Upper lobe of left lung (tissue), 6 donors: ENCODE measurements at regions not wholly inside any gene's neighbourhood (a gene's known extent, or its start where the extent isn't known, plus 50 kb on each side); places are given as distances from the start of the nearest gene placed in this dataset.

Experiments used
- ATAC-seq, 2 donors: fragments of 200-7000 bp; cut with Tn5 transposase; one replicate each; pipeline ENCODE4 v1.9.1; 2022; ENCODE audit warnings: mild to moderate bottlenecking in 2 of 2, moderate library complexity in 2 of 2; ENCODE audit not compliant: low FRiP score in 2 of 2
- DNase-seq, 2 donors: peaks; one replicate each; pipeline ENCODE4 v3.0.0-alpha.2; 2019 to 2020
- H3K27ac ChIP-seq, 4 donors: fragments of 200-600 bp; sonication (generic); one replicate each; pipeline ENCODE4 v1.5.1; 2016 to 2019
- H3K27me3 ChIP-seq, 4 donors: fragments of 200-600 bp; sonication (generic); one replicate each; pipeline ENCODE4 v1.5.1; 2017 to 2019
- H3K36me3 ChIP-seq, 4 donors: fragments of 200-600 bp; sonication (generic); one replicate each; pipeline ENCODE4 v1.5.1; 2016 to 2019
- H3K4me1 ChIP-seq, 4 donors: fragments of 200-600 bp; sonication (generic); one replicate each; pipeline ENCODE4 v1.5.1; 2018 to 2019
- H3K4me3 ChIP-seq, 4 donors: fragments of 200-600 bp; sonication (generic); one replicate each; pipeline ENCODE4 v1.5.1; 2017 to 2019; ENCODE audit warnings: mild to moderate bottlenecking in 2 of 4, moderate library complexity in 1 of 4
- H3K9me3 ChIP-seq, 4 donors: fragments of 200-600 bp; sonication (generic); one replicate each; pipeline ENCODE4 v1.5.1; 2018 to 2019
- EP300 ChIP-seq, 4 donors: sonication (generic); formaldehyde crosslinking; IDR thresholded peaks; one replicate each; pipeline ENCODE4 v1.5.1; 2017; ENCODE audit warnings: antibody characterized with exemption in 4 of 4, control low read depth in 2 of 4
- POLR2A ChIP-seq, 4 donors: fragments of 450-650 bp; IDR thresholded peaks; one replicate each; pipeline ENCODE4 v1.5.1; 2016 to 2017; ENCODE audit warnings: antibody characterized with exemption in 4 of 4, mild to moderate bottlenecking in 2 of 4
- POLR2AphosphoS5 ChIP-seq, 2 donors: sonication (generic); formaldehyde crosslinking; IDR thresholded peaks; one replicate each; pipeline ENCODE4 v1.5.1; 2017; ENCODE audit warnings: antibody characterized with exemption in 2 of 2
- WGBS, 2 donors: methylation state at CpG; one replicate each; pipeline ENCODE4 v1.1.5; 2017 to 2018; 5-methylcytosine and 5-hydroxymethylcytosine counted together
- TF ChIP-seq, protein P1 (sequence below), 6 experiments: fragments of 450-650 bp in 4 of 6; fragments of 200-600 bp in 2 of 6; sonication (generic) in 2 of 6; IDR thresholded peaks; one replicate each; pipeline ENCODE4 v1.5.1; 2016 to 2019; ENCODE audit warnings: antibody characterized with exemption in 6 of 6
- donor health status: DM: no; HTN: no; CAD: no; lungs with moderate emphysema.
- donor health status: DM: no; HTN: yes; CAD: no; lungs with severe emphysema.

DNA sequence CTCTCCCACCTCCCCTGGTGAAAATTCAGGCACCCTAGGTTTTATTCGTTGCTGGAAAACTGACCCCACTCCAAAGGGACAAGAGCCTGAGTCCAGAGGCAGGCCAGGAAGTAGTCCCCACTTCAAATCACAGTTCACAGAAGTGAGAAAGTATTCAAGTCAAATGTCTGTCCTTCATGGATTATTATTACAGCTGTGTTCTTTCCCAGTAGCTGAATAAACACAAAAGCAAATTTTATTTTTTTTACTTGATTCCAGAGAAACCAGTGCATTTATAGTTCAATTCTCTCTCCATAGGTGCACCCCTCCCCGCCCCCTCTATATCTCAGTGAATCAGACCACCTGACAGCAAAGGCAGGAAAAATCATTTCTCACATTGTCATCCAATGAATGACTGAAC, 113.8 kb upstream of the COL1A2 start:
- DNase-seq (no peak), ATAC-seq (no peak)
- Histone ChIP-seq H3K9me3 (no peaks in the 10 kb centered on the region), H3K4me3 (no peak overlapping the region), H3K27ac (no peak overlapping the region), H3K27me3 (no peaks in the 10 kb centered on the region), H3K36me3 (no peaks in the 10 kb centered on the region), H3K4me1 (no peaks in the 10 kb centered on the region)
- TF ChIP-seq, protein P1, sequence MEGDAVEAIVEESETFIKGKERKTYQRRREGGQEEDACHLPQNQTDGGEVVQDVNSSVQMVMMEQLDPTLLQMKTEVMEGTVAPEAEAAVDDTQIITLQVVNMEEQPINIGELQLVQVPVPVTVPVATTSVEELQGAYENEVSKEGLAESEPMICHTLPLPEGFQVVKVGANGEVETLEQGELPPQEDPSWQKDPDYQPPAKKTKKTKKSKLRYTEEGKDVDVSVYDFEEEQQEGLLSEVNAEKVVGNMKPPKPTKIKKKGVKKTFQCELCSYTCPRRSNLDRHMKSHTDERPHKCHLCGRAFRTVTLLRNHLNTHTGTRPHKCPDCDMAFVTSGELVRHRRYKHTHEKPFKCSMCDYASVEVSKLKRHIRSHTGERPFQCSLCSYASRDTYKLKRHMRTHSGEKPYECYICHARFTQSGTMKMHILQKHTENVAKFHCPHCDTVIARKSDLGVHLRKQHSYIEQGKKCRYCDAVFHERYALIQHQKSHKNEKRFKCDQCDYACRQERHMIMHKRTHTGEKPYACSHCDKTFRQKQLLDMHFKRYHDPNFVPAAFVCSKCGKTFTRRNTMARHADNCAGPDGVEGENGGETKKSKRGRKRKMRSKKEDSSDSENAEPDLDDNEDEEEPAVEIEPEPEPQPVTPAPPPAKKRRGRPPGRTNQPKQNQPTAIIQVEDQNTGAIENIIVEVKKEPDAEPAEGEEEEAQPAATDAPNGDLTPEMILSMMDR (IDR thresholded peaks at IDR 0.05) = no peak
- TF ChIP-seq EP300 (IDR thresholded peaks at IDR 0.05) (no peak), POLR2A (IDR thresholded peaks at IDR 0.05) (no peak), POLR2AphosphoS5 (IDR thresholded peaks at IDR 0.05) (no peak)
- 37 to 41% methylated on average over 2 of the region's 2 CpGs for WGBS, 2 donors

DNA sequence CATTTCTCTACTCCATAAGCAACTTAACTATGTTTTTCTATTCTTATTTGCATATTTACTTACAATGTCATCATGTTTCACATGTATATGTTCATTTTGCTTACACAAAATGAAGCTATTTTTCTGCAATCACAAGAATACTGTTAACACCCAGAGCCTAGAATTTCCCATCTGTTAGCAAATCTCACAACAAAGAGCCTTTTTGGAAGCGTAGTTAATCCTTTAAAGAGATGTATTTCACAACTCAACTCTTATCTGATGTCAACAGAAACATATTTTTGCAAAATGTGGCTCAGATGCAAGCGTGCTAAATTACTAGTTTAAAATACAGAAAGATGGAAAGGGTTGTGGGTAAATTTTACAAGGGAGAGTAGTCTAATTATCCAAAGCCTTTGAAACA, 110.6 kb upstream of the COL1A2 start:
- TF ChIP-seq EP300 (IDR thresholded peaks at IDR 0.05) (no peak), POLR2A (IDR thresholded peaks at IDR 0.05) (no peak), POLR2AphosphoS5 (IDR thresholded peaks at IDR 0.05) (no peak)
- TF ChIP-seq, protein P1 (IDR thresholded peaks at IDR 0.05) = no peak
- H3K4me3 ChIP-seq = no peak overlapping the region
- no peak overlapping the region for H3K27ac ChIP-seq
- ATAC-seq = no peak
- 41 to 48% methylated on average over 2 of the region's 2 CpGs for WGBS, 2 donors
- no peaks in the 10 kb centered on the region for H3K9me3 ChIP-seq
- no peaks in the 10 kb centered on the region for H3K27me3 ChIP-seq
- H3K36me3 ChIP-seq = no peaks in the 10 kb centered on the region
- DNase-seq = no peak
- no peaks in the 10 kb centered on the region for H3K4me1 ChIP-seq

DNA sequence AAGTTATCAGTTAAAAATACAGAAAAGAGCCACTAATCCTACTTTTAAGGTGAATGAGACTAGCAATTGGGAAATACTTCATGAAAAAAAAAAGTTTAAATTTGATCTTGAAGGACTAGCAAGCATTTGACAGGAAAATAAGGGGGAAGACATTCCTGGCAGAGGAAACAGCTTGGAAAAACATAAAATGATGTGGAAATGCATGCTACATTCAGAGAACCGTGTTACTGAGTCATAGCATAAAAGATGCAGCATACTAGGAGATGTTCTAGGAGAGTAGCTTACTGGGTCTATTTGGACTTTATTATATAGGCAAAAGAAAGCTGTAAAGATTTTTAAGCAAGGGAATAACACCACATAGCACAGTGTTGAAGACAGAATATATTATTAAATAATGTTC, 108.6 kb upstream of the COL1A2 start:
- H3K36me3 ChIP-seq = no peaks in the 10 kb centered on the region
- H3K4me1 ChIP-seq = no peaks in the 10 kb centered on the region
- no peak overlapping the region for H3K27ac ChIP-seq
- H3K27me3 ChIP-seq = no peaks in the 10 kb centered on the region
- ATAC-seq = no peak
- H3K4me3 ChIP-seq = no peak overlapping the region
- 43 to 45% methylated on average over 1 of the region's 1 CpG for WGBS, 2 donors
- no peak for DNase-seq
- H3K9me3 ChIP-seq = no peaks in the 10 kb centered on the region
- TF ChIP-seq EP300 (IDR thresholded peaks at IDR 0.05) (no peak), POLR2AphosphoS5 (IDR thresholded peaks at IDR 0.05) (no peak), POLR2A (IDR thresholded peaks at IDR 0.05) (no peak)
- TF ChIP-seq, protein P1 (IDR thresholded peaks at IDR 0.05) = no peak

DNA sequence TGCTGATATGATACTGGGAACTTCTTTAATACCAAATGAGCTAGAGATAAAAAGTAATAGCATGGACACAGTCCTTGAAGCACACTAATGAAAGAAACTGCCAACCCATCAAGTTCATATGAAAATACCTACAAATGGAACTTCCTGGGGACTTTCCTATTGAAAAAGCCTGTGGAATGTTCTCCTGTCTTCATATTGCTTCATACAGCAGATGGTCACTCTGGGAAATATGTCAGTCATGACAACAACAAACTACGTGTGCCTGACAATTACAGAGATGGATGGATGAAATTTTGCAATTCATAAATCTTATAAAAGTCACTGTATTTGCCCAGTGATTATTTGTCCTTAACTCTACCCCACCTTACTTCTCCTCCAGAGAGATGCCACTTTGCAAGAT, 106.6 kb upstream of the COL1A2 start:
- TF ChIP-seq EP300 (IDR thresholded peaks at IDR 0.05) = no peak
- TF ChIP-seq POLR2AphosphoS5 (IDR thresholded peaks at IDR 0.05) = no peak
- TF ChIP-seq, protein P1 (IDR thresholded peaks at IDR 0.05) = no peak
- no peak for TF ChIP-seq POLR2A (IDR thresholded peaks at IDR 0.05)
- no peak for DNase-seq
- WGBS, 2 donors = 70 to 71% methylated on average over 1 of the region's 1 CpG
- Histone ChIP-seq H3K36me3 (no peaks in the 10 kb centered on the region), H3K4me3 (no peak overlapping the region), H3K9me3 (no peaks in the 10 kb centered on the region), H3K27me3 (no peaks in the 10 kb centered on the region), H3K4me1 (no peaks in the 10 kb centered on the region), H3K27ac (no peak overlapping the region)
- ATAC-seq = no peak

DNA sequence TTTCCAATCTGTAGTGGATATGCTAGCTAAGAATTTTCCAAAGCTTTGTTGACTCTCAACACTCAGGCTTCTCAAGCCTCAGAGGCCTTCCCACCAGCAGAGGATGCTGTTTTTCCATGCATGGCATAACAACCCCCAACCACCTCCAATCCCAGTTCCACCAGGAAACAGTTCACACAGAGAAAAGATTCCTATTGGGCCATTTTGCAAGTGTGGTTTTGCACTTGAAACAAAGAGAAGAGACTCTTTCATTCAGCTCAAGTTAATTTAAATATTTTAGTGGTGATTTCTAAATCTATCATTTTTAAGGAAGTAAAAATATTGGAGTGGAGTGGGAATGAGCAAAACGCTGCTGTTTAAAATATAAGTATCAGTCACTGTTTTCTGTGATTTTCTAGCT, 105.6 kb upstream of the COL1A2 start:
- H3K4me3 ChIP-seq = no peak overlapping the region
- H3K36me3 ChIP-seq = no peaks in the 10 kb centered on the region
- no peaks in the 10 kb centered on the region for H3K4me1 ChIP-seq
- H3K27me3 ChIP-seq = no peaks in the 10 kb centered on the region
- ATAC-seq = peak; percentile 74 to 95
- 24 to 40% methylated on average over 1 of the region's 1 CpG for whole genome bisulfite sequencing, 2 donors
- H3K27ac ChIP-seq = no peak overlapping the region
- TF ChIP-seq, protein P1 (IDR thresholded peaks at IDR 0.05) = peak; percentile 38 to 75 (median 68)
- no peak for TF ChIP-seq POLR2AphosphoS5 (IDR thresholded peaks at IDR 0.05)
- H3K9me3 ChIP-seq = no peaks in the 10 kb centered on the region
- peak in 1 of 2 donors; percentile 68 for DNase-seq
